ENCODE measurements at regions not wholly inside any gene's neighbourhood (a gene's known extent, or its start where the extent isn't known, plus 50 kb on each side); places are given as distances from the start of the nearest gene placed in this dataset.

GRCh38 chr5:115417076-115417475 lies 120.6 kb upstream of the CCDC112 start:
- H3K27ac Mint-ChIP-seq = no peak overlapping the region
- no peaks in the 10 kb centered on the region for H3K36me3 Mint-ChIP-seq
- DNase-seq = no peak
- H3K4me3 Mint-ChIP-seq = no peak overlapping the region
- ATAC-seq = no peak
- H3K9me3 Mint-ChIP-seq = no peaks in the 10 kb centered on the region
- no peaks in the 10 kb centered on the region for H3K4me1 Mint-ChIP-seq
- H3K27me3 Mint-ChIP-seq = peaks cover 3 to 20% (median 8%) of the 10 kb centered on the region in 5 donors
- POLR2A ChIA-PET = no interaction called here

- Mint-ChIP-seq H3K36me3 (no peaks in the 10 kb centered on the region), H3K9me3 (no peaks in the 10 kb centered on the region), H3K27me3 (peaks cover 3 to 20% (median 8%) of the 10 kb centered on the region in 5 donors), H3K27ac (no peak overlapping the region), H3K4me1 (no peaks in the 10 kb centered on the region), H3K4me3 (no peak overlapping the region)
- POLR2A ChIA-PET = no interaction called here
- DNase-seq = no peak
- no peak for ATAC-seq
These were observed 118.7 kb upstream of the CCDC112 start for GRCh38 chr5:115415143-115415491.

- Mint-ChIP-seq H3K4me1 (no peaks in the 10 kb centered on the region), H3K27me3 (peaks cover 3 to 21% (median 8%) of the 10 kb centered on the region in 5 donors), H3K27ac (no peak overlapping the region), H3K36me3 (no peaks in the 10 kb centered on the region), H3K4me3 (no peak overlapping the region), H3K9me3 (no peaks in the 10 kb centered on the region)
- POLR2A ChIA-PET = no interaction called here
- DNase-seq = no peak
- ATAC-seq = no peak
These were observed 118.1 kb upstream of the CCDC112 start for GRCh38 chr5:115414406-115415142.

GRCh38 chr5:115413651-115414050 lies 117.2 kb upstream of the CCDC112 start:
- Mint-ChIP-seq H3K27me3 (peaks cover 3 to 24% (median 9%) of the 10 kb centered on the region in 5 donors), H3K4me1 (no peaks in the 10 kb centered on the region), H3K36me3 (no peaks in the 10 kb centered on the region), H3K27ac (no peak overlapping the region), H3K9me3 (peaks cover 0 to 3% (median 0%) of the 10 kb centered on the region in 9 donors), H3K4me3 (no peak overlapping the region)
- POLR2A ChIA-PET = no interaction called here
- DNase-seq (no peak), ATAC-seq (no peak)

GRCh38 chr5:115409094-115409493 lies 112.6 kb upstream of the CCDC112 start:
- Mint-ChIP-seq H3K9me3 (peaks cover 0 to 6% (median 0%) of the 10 kb centered on the region in 9 donors), H3K27me3 (peaks cover 17 to 29% (median 17%) of the 10 kb centered on the region in 5 donors), H3K4me3 (no peak overlapping the region), H3K36me3 (peaks cover 0 to 5% (median 0%) of the 10 kb centered on the region in 3 donors), H3K4me1 (no peaks in the 10 kb centered on the region), H3K27ac (no peak overlapping the region)
- ATAC-seq = no peak
- POLR2A ChIA-PET = no interaction called here
- DNase-seq = no peak

- no peak for ATAC-seq
- H3K4me3 Mint-ChIP-seq = no peak overlapping the region
- H3K36me3 Mint-ChIP-seq = peaks cover 0 to 5% (median 0%) of the 10 kb centered on the region in 3 donors
- POLR2A ChIA-PET = no interaction called here
- H3K27ac Mint-ChIP-seq = no peak overlapping the region
- peaks cover 8 to 24% (median 14%) of the 10 kb centered on the region in 5 donors for H3K27me3 Mint-ChIP-seq
- DNase-seq = no peak
- peaks cover 0 to 8% (median 4%) of the 10 kb centered on the region in 9 donors for H3K9me3 Mint-ChIP-seq
- no peaks in the 10 kb centered on the region for H3K4me1 Mint-ChIP-seq
These were observed 106.5 kb upstream of the CCDC112 start for GRCh38 chr5:115402822-115403577.

GRCh38 chr5:115402092-115402491 lies 105.6 kb upstream of the CCDC112 start:
- H3K27ac Mint-ChIP-seq = peak overlapping the region in 1 of 10 donors; percentile 37
- peaks cover 0 to 5% (median 0%) of the 10 kb centered on the region in 3 donors for H3K36me3 Mint-ChIP-seq
- H3K9me3 Mint-ChIP-seq = peaks cover 0 to 8% (median 4%) of the 10 kb centered on the region in 9 donors
- no peaks in the 10 kb centered on the region for H3K4me1 Mint-ChIP-seq
- no peak for DNase-seq
- H3K4me3 Mint-ChIP-seq = no peak overlapping the region
- no peak for ATAC-seq
- H3K27me3 Mint-ChIP-seq = peaks cover 6 to 19% (median 9%) of the 10 kb centered on the region in 5 donors
- POLR2A ChIA-PET = no interaction called here

GRCh38 chr5:115398719-115399118 lies 102.3 kb upstream of the CCDC112 start:
- H3K4me1 Mint-ChIP-seq = no peaks in the 10 kb centered on the region
- H3K9me3 Mint-ChIP-seq = peaks cover 0 to 8% (median 0%) of the 10 kb centered on the region in 9 donors
- no peaks in the 10 kb centered on the region for H3K36me3 Mint-ChIP-seq
- no peak for DNase-seq
- POLR2A ChIA-PET = no interaction called here
- no peak for ATAC-seq
- H3K27ac Mint-ChIP-seq = no peak overlapping the region
- H3K27me3 Mint-ChIP-seq = peaks cover 0 to 11% (median 0%) of the 10 kb centered on the region in 5 donors
- H3K4me3 Mint-ChIP-seq = no peak overlapping the region

GRCh38 chr5:115396688-115397087 lies 100.2 kb upstream of the CCDC112 start:
- POLR2A ChIA-PET = no interaction called here
- no peaks in the 10 kb centered on the region for H3K4me1 Mint-ChIP-seq
- DNase-seq = no peak
- peaks cover 0 to 8% (median 0%) of the 10 kb centered on the region in 9 donors for H3K9me3 Mint-ChIP-seq
- H3K4me3 Mint-ChIP-seq = no peak overlapping the region
- H3K27me3 Mint-ChIP-seq = peaks cover 0 to 4% (median 2%) of the 10 kb centered on the region in 5 donors
- H3K36me3 Mint-ChIP-seq = no peaks in the 10 kb centered on the region
- no peak for ATAC-seq
- no peak overlapping the region for H3K27ac Mint-ChIP-seq

- Mint-ChIP-seq H3K9me3 (peaks cover 0 to 8% (median 0%) of the 10 kb centered on the region in 9 donors), H3K36me3 (no peaks in the 10 kb centered on the region), H3K4me3 (no peak overlapping the region), H3K27me3 (peaks cover 0 to 4% (median 0%) of the 10 kb centered on the region in 5 donors), H3K27ac (no peak overlapping the region), H3K4me1 (no peaks in the 10 kb centered on the region)
- ATAC-seq = no peak
- DNase-seq = no peak
- POLR2A ChIA-PET = no interaction called here
These were observed 99.6 kb upstream of the CCDC112 start for GRCh38 chr5:115396081-115396480.

- Mint-ChIP-seq H3K27ac (no peak overlapping the region), H3K27me3 (peaks cover 0 to 4% (median 0%) of the 10 kb centered on the region in 5 donors), H3K4me1 (no peaks in the 10 kb centered on the region), H3K36me3 (no peaks in the 10 kb centered on the region), H3K4me3 (no peak overlapping the region), H3K9me3 (peaks cover 0 to 8% (median 0%) of the 10 kb centered on the region in 9 donors)
- POLR2A ChIA-PET = no interaction called here
- ATAC-seq (no peak), DNase-seq (no peak)
These were observed 98.1 kb upstream of the CCDC112 start for GRCh38 chr5:115394531-115394930.

- POLR2A ChIA-PET = no interaction called here
- Mint-ChIP-seq H3K36me3 (no peaks in the 10 kb centered on the region), H3K4me1 (no peaks in the 10 kb centered on the region), H3K4me3 (no peak overlapping the region), H3K9me3 (peaks cover 0 to 2% (median 0%) of the 10 kb centered on the region in 9 donors), H3K27me3 (peaks cover 0 to 4% (median 0%) of the 10 kb centered on the region in 5 donors), H3K27ac (no peak overlapping the region)
- ATAC-seq (no peak), DNase-seq (no peak)
These were observed 96.8 kb upstream of the CCDC112 start for GRCh38 chr5:115393239-115393638.

- ATAC-seq (no peak), DNase-seq (no peak)
- Mint-ChIP-seq H3K4me3 (no peak overlapping the region), H3K27ac (peak overlapping the region in 1 of 10 donors; percentile 15), H3K4me1 (no peaks in the 10 kb centered on the region), H3K36me3 (no peaks in the 10 kb centered on the region), H3K9me3 (no peaks in the 10 kb centered on the region), H3K27me3 (peaks cover 0 to 4% (median 0%) of the 10 kb centered on the region in 5 donors)
- POLR2A ChIA-PET = no interaction called here
These were observed 96.2 kb upstream of the CCDC112 start for GRCh38 chr5:115392611-115393010.
